ENCODE measurements at regions not wholly inside any gene's neighbourhood (a gene's known extent, or its start where the extent isn't known, plus 50 kb on each side); places are given as distances from the start of the nearest gene placed in this dataset.
A peak's percentile ranks its signal among the peaks of the same experiment; 100 is the strongest.

GRCh38 chr16:54652201-54652770, 278.4 kb upstream of the IRX5 start:
- Histone ChIP-seq H3K27me3 (no peaks in the 10 kb centered on the region), H3K36me3 (no peaks in the 10 kb centered on the region), H3K27ac (no peak overlapping the region), H3K4me3 (no peak overlapping the region), H3K4me1 (peaks cover 0 to 68% (median 48%) of the 10 kb centered on the region in 4 donors), H3K9me3 (no peaks in the 10 kb centered on the region)
- TF ChIP-seq, protein P1, sequence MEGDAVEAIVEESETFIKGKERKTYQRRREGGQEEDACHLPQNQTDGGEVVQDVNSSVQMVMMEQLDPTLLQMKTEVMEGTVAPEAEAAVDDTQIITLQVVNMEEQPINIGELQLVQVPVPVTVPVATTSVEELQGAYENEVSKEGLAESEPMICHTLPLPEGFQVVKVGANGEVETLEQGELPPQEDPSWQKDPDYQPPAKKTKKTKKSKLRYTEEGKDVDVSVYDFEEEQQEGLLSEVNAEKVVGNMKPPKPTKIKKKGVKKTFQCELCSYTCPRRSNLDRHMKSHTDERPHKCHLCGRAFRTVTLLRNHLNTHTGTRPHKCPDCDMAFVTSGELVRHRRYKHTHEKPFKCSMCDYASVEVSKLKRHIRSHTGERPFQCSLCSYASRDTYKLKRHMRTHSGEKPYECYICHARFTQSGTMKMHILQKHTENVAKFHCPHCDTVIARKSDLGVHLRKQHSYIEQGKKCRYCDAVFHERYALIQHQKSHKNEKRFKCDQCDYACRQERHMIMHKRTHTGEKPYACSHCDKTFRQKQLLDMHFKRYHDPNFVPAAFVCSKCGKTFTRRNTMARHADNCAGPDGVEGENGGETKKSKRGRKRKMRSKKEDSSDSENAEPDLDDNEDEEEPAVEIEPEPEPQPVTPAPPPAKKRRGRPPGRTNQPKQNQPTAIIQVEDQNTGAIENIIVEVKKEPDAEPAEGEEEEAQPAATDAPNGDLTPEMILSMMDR (IDR thresholded peaks at IDR 0.05), result no peak
- no peak for DNase-seq
- intact Hi-C loops (cut with DNase I; ENCODE audit: low total_unique reads), result no loop called here

- Histone ChIP-seq H3K27ac (no peak overlapping the region), H3K9me3 (no peaks in the 10 kb centered on the region), H3K4me3 (no peak overlapping the region), H3K4me1 (peaks cover 0 to 68% (median 48%) of the 10 kb centered on the region in 4 donors), H3K27me3 (no peaks in the 10 kb centered on the region), H3K36me3 (no peaks in the 10 kb centered on the region)
- DNase-seq, result no peak
- TF ChIP-seq, protein P1 (IDR thresholded peaks at IDR 0.05), result no peak
- intact Hi-C loops (cut with DNase I; ENCODE audit: low total_unique reads), result no loop called here
Measured at GRCh38 chr16:54651440-54652195, 279.0 kb upstream of the IRX5 start.

- Histone ChIP-seq H3K9me3 (no peaks in the 10 kb centered on the region), H3K36me3 (no peaks in the 10 kb centered on the region), H3K4me1 (peaks cover 0 to 68% (median 43%) of the 10 kb centered on the region in 4 donors), H3K27me3 (no peaks in the 10 kb centered on the region), H3K4me3 (no peak overlapping the region), H3K27ac (peak overlapping the region; percentile 22 to 37)
- DNase-seq, result no peak
- TF ChIP-seq, protein P1 (IDR thresholded peaks at IDR 0.05), result no peak
- intact Hi-C loops (cut with DNase I; ENCODE audit: low total_unique reads), result loop anchor here (5.0 kb wide), 1 partner anchor 282 kb away; the partner anchor contains the start of gene IRX5
Measured at GRCh38 chr16:54649876-54650275, 280.8 kb upstream of the IRX5 start.

- Histone ChIP-seq H3K27me3 (no peaks in the 10 kb centered on the region), H3K36me3 (no peaks in the 10 kb centered on the region), H3K9me3 (no peaks in the 10 kb centered on the region), H3K27ac (peak overlapping the region; percentile 22 to 51), H3K4me3 (no peak overlapping the region), H3K4me1 (peaks cover 0 to 68% (median 33%) of the 10 kb centered on the region in 4 donors)
- TF ChIP-seq, protein P1 (IDR thresholded peaks at IDR 0.05), result no peak
- DNase-seq, result no peak
- intact Hi-C loops (cut with DNase I; ENCODE audit: low total_unique reads), result loop anchor here (5.0 kb wide), 1 partner anchor 284 kb away; the partner anchor contains the start of gene IRX5
Measured at GRCh38 chr16:54648575-54648974, 282.1 kb upstream of the IRX5 start.

- no peak for DNase-seq
- Histone ChIP-seq H3K9me3 (no peaks in the 10 kb centered on the region), H3K27ac (peak overlapping the region; percentile 22 to 43), H3K36me3 (no peaks in the 10 kb centered on the region), H3K4me3 (no peak overlapping the region), H3K4me1 (peaks cover 0 to 68% (median 33%) of the 10 kb centered on the region in 4 donors), H3K27me3 (no peaks in the 10 kb centered on the region)
- intact Hi-C loops (cut with DNase I; ENCODE audit: low total_unique reads), result loop anchor here (5.0 kb wide), 1 partner anchor 285 kb away; the partner anchor contains the start of gene IRX5
- TF ChIP-seq, protein P1 (IDR thresholded peaks at IDR 0.05), result no peak
Measured at GRCh38 chr16:54647725-54648221, 282.9 kb upstream of the IRX5 start.
